HCT116 (cell line): ENCODE measurements at regions not wholly inside any gene's neighbourhood (a gene's known extent, or its start where the extent isn't known, plus 50 kb on each side); places are given as distances from the start of the nearest gene placed in this dataset.

ENCODE experiments used
- ATAC-seq: fragments of 200-7000 bp; cut with Tn5 transposase; 2 replicates; pipeline ENCODE4 v1.9.1; 2020; ENCODE audit warnings: mild to moderate bottlenecking, moderate library complexity
- BruUV-seq: library from RNA; stranded (reverse); fragments of 400-500 nt; replicated peaks from 2 replicates; lab custom pipeline; 2021; lab: Mats Ljungman, UMichigan
- CTCF ChIA-PET: fragments of 300-600 bp; sonication (Branson Sonifier 250); formaldehyde crosslinking; loops from one replicate; lab custom pipeline; 2021; ENCODE audit warnings: antibody characterized with exemption; lab: Charles Lee
- POLR2A ChIA-PET: fragments of 300-600, 350-600 bp; sonication (Branson Sonifier 250); formaldehyde crosslinking; loops from one replicate; lab custom pipeline; 2021; ENCODE audit warnings: antibody characterized with exemption; lab: Charles Lee
- RAD21 ChIA-PET, 2 experiments: fragments of 300-600 bp; sonication (Branson Sonifier 250); formaldehyde crosslinking; loops; one replicate each; lab custom pipeline; 2023; ENCODE audit warnings: low total read pairs in 2 of 2; ENCODE audit not compliant: uncharacterized antibody in 2 of 2, unreplicated experiment in 2 of 2, low non-redundant PET in 1 of 2; lab: Charles Lee
- DNase-seq: peaks from one replicate; pipeline ENCODE4 v3.0.0-alpha.2; 2010; ENCODE audit warnings: low read depth, low spot score
- H2AFZ ChIP-seq: fragments of 200-600 bp; shearing (Covaris generic), sonication (generic); 2 replicates; pipeline ENCODE4 v1.6.1; 2017; ENCODE audit warnings: low read depth, mixed run types, mixed read lengths, antibody characterized with exemption, low read length; ENCODE audit not compliant: poor library complexity, severe bottlenecking
- H3K27ac ChIP-seq: 2 replicates; pipeline ENCODE4 v1.5.1; 2012; ENCODE audit warnings: low read depth, low read length
- H3K27me3 ChIP-seq: fragments of 200-600 bp; sonication (generic); 2 replicates; pipeline ENCODE4 v1.6.1; 2016; ENCODE audit warnings: mixed run types, low read length, mixed read lengths; ENCODE audit not compliant: insufficient read depth
- H3K36me3 ChIP-seq, 2 experiments: fragments of 200-500 bp in 1 of 2; fragments of 200-600 bp in 1 of 2; sonication (Bioruptor generic) in 1 of 2; sonication (generic) in 1 of 2; 2 replicates each; pipeline versions ENCODE4 v1.5.1 to v1.6.1; 2014 to 2016; ENCODE audit warnings: low read length in 2 of 2, inconsistent platforms in 1 of 2, mixed read lengths in 1 of 2, mixed run types in 1 of 2; ENCODE audit not compliant: insufficient read depth in 2 of 2, control insufficient read depth in 1 of 2
- H3K4me1 ChIP-seq, 2 experiments: fragments of 200-600 bp in 1 of 2; sonication (generic) in 1 of 2; 2 replicates each; pipeline versions ENCODE4 v1.5.1 to v1.6.1; 2012 to 2017; ENCODE audit warnings: low read length in 2 of 2, inconsistent platforms in 1 of 2, mild to moderate bottlenecking in 1 of 2, mixed read lengths in 1 of 2, mixed run types in 1 of 2, moderate library complexity in 1 of 2; ENCODE audit not compliant: insufficient read depth in 2 of 2, control insufficient read depth in 1 of 2
- H3K4me2 ChIP-seq: fragments of 200-600 bp; sonication (generic); 2 replicates; pipeline ENCODE4 v1.6.1; 2017; ENCODE audit warnings: mixed run types, low read length, mixed read lengths
- H3K4me3 ChIP-seq, 2 experiments: fragments of 200-600 bp in 1 of 2; sonication (generic) in 1 of 2; replicated peaks in 1 of 2; 2 replicates each; pipeline ENCODE4 v1.5.1; 2011 to 2016; ENCODE audit warnings: low read length in 2 of 2, control low read depth in 1 of 2, low read depth in 1 of 2, mild to moderate bottlenecking in 1 of 2, mixed read lengths in 1 of 2, mixed run types in 1 of 2
- H3K79me2 ChIP-seq: fragments of 200-600 bp; sonication (generic); 2 replicates; pipeline ENCODE4 v1.6.1; 2017; ENCODE audit warnings: mild to moderate bottlenecking, mixed run types, low read length, moderate library complexity, mixed read lengths; ENCODE audit not compliant: insufficient read depth
- H3K9ac ChIP-seq: fragments of 200-600 bp; sonication (generic); 2 replicates; pipeline ENCODE4 v1.6.1; 2016; ENCODE audit warnings: low read length, mixed read lengths
- H3K9me2 ChIP-seq: fragments of 200-600 bp; sonication (generic), shearing (Covaris generic); 2 replicates; pipeline ENCODE4 v1.6.1; 2017; ENCODE audit warnings: mixed run types, mild to moderate bottlenecking, moderate library complexity; ENCODE audit not compliant: insufficient read depth
- H3K9me3 ChIP-seq, 2 experiments: fragments of 200-500 bp in 1 of 2; fragments of 200-600 bp in 1 of 2; sonication (Bioruptor generic) in 1 of 2; sonication (generic) in 1 of 2; 2 replicates each; pipeline ENCODE4 v1.6.1; 2014 to 2017; ENCODE audit warnings: low read length in 2 of 2, mixed read lengths in 2 of 2, inconsistent platforms in 1 of 2, low read depth in 1 of 2, mild to moderate bottlenecking in 1 of 2, mixed run types in 1 of 2, moderate library complexity in 1 of 2; ENCODE audit not compliant: control insufficient read depth in 1 of 2, insufficient read depth in 1 of 2
- H4K20me1 ChIP-seq: fragments of 200-600 bp; sonication (generic), shearing (Covaris generic); 2 replicates; pipeline ENCODE4 v1.6.1; 2017; ENCODE audit warnings: mixed run types, mild to moderate bottlenecking, moderate library complexity; ENCODE audit not compliant: insufficient read depth
- ATF3 ChIP-seq: IDR thresholded peaks from 2 replicates; pipeline ENCODE4 v1.6.1; 2012
- EGR1 ChIP-seq: IDR thresholded peaks from 2 replicates; pipeline ENCODE4 v1.6.1; 2012; ENCODE audit warnings: low read depth
- ELF1 ChIP-seq: IDR thresholded peaks from 2 replicates; pipeline ENCODE4 v1.6.1; 2012; ENCODE audit warnings: low read depth, borderline replicate concordance
- EZH2phosphoT487 ChIP-seq: fragments of 200-600 bp; IDR thresholded peaks from 2 replicates; pipeline ENCODE4 v1.6.1; 2018; ENCODE audit warnings: antibody characterized with exemption, borderline replicate concordance
- FOSL1 ChIP-seq: IDR thresholded peaks from 2 replicates; pipeline ENCODE4 v1.6.1; 2012; ENCODE audit warnings: low read depth
- JUND ChIP-seq: IDR thresholded peaks from 2 replicates; pipeline ENCODE4 v1.6.1; 2012
- MAX ChIP-seq: IDR thresholded peaks from 2 replicates; pipeline ENCODE4 v1.6.1; 2012
- RAD21 ChIP-seq: IDR thresholded peaks from 2 replicates; pipeline ENCODE4 v1.6.1; 2012; ENCODE audit warnings: low read depth, mild to moderate bottlenecking
- SRF ChIP-seq: IDR thresholded peaks from 2 replicates; pipeline ENCODE4 v1.6.1; 2012; ENCODE audit warnings: low read depth
- YY1 ChIP-seq: IDR thresholded peaks from 2 replicates; pipeline ENCODE4 v1.6.1; 2011; ENCODE audit warnings: low read length, low read depth, moderate library complexity, mild to moderate bottlenecking; ENCODE audit not compliant: insufficient replicate concordance; ENCODE audit errors: extremely low read depth
- ZFX ChIP-seq: fragments of 450-650 bp; IDR thresholded peaks from 2 replicates; pipeline ENCODE4 v1.6.1; 2017
- intact Hi-C: fragments of 100-400 bp; cut with micrococcal nuclease; formaldehyde crosslinking; loops from 2 replicates; pipeline ENCODE4 v1.10.0; 2022

- RAD21 ChIA-PET = no interaction called here
- no peak for DNase-seq
- no peaks in the 10 kb centered on the region; the same call in 1 of the 2 replicates for H3K9me2 ChIP-seq
- intact Hi-C loops = no loop called here
- BruUV-seq = no TSS peak
- TF ChIP-seq MAX (no peak), ATF3 (no peak), RAD21 (no peak), YY1 (no peak), EZH2phosphoT487 (no peak), JUND (no peak), SRF (no peak), FOSL1 (no peak), ELF1 (no peak)
- TF ChIP-seq, all 23 proteins: peak for 0
- no peaks in the 10 kb centered on the region for H3K36me3 ChIP-seq
- H3K27me3 ChIP-seq = no peaks in the 10 kb centered on the region
- no peaks in the 10 kb centered on the region for H4K20me1 ChIP-seq
- ChIA-PET POLR2A (no interaction called here), CTCF (no interaction called here)
- H3K4me3 ChIP-seq = no peak overlapping the region
- H3K9me3 ChIP-seq = no peaks in the 10 kb centered on the region
- no peak for ATAC-seq
- no peaks in the 10 kb centered on the region for H3K4me1 ChIP-seq
- no peaks in the 10 kb centered on the region for H3K79me2 ChIP-seq
- no peak overlapping the region for H2AFZ ChIP-seq
- no peak overlapping the region for H3K9ac ChIP-seq
- no peak overlapping the region for H3K27ac ChIP-seq
- no peak overlapping the region for H3K4me2 ChIP-seq
These were observed 414.5 kb upstream of the HSF2 start for GRCh38 chr6:121984956-121985355.

- no peaks in the 10 kb centered on the region for H3K27me3 ChIP-seq
- H3K4me2 ChIP-seq = no peak overlapping the region
- ChIA-PET POLR2A (no interaction called here), CTCF (no interaction called here), RAD21 (no interaction called here)
- TF ChIP-seq YY1 (no peak), EZH2phosphoT487 (no peak), FOSL1 (no peak), RAD21 (no peak), EGR1 (no peak), ZFX (no peak), SRF (no peak)
- H3K9ac ChIP-seq = no peak overlapping the region
- no peak overlapping the region for H2AFZ ChIP-seq
- no peak for DNase-seq
- H3K36me3 ChIP-seq = no peaks in the 10 kb centered on the region
- no peaks in the 10 kb centered on the region; the same call in 1 of the 2 replicates for H3K9me2 ChIP-seq
- BruUV-seq = no TSS peak
- no peaks in the 10 kb centered on the region for H3K79me2 ChIP-seq
- no peaks in the 10 kb centered on the region for H4K20me1 ChIP-seq
- intact Hi-C loops = no loop called here
- H3K27ac ChIP-seq = no peak overlapping the region
- H3K9me3 ChIP-seq = no peaks in the 10 kb centered on the region
- no peak overlapping the region for H3K4me3 ChIP-seq
- ATAC-seq = peak; percentile 50; the same call in 1 of the 2 replicates
- H3K4me1 ChIP-seq = peaks cover 0 to 4% of the 10 kb centered on the region in 2 experiments; a peak in 1 of 4 replicates
These were observed 406.1 kb upstream of the HSF2 start for GRCh38 chr6:121993362-121993761.
